ENCODE measurements at regions not wholly inside any gene's neighbourhood (a gene's known extent, or its start where the extent isn't known, plus 50 kb on each side); places are given as distances from the start of the nearest gene placed in this dataset.

GRCh38 chr13:40210865-40211585, 455.4 kb downstream of the FOXO1 start:
- Histone ChIP-seq H4K20me1 (ENCODE audit: insufficient read depth, low read length) (no peaks in the 10 kb centered on the region), H3K27ac (ENCODE audit: low read depth, low read length, poor library complexity, severe bottlenecking) (no peak overlapping the region), H3K9me2 (ENCODE audit: insufficient read depth, low read length) (no peaks in the 10 kb centered on the region), H2AFZ (ENCODE audit: low read length) (no peak overlapping the region), H3K79me2 (ENCODE audit: insufficient read depth, low read depth, low read length) (no peaks in the 10 kb centered on the region), H3K36me3 (ENCODE audit: insufficient read depth, low read length) (no peaks in the 10 kb centered on the region), H3K4me1 (ENCODE audit: insufficient read depth, low read length, poor library complexity, severe bottlenecking) (peaks cover 55% of the 10 kb centered on the region), H3K4me3 (ENCODE audit: low read depth, low read length, poor library complexity, severe bottlenecking) (no peak overlapping the region), H3K9me3 (ENCODE audit: low read length) (no peaks in the 10 kb centered on the region; the same call in 1 of the 2 replicates), H3K4me2 (ENCODE audit: low read length) (no peak overlapping the region)
- BruUV-seq (replicated peaks), result no TSS peak
- DNase-seq (ENCODE audit: low spot score), result no peak
- TF ChIP-seq, protein P1, sequence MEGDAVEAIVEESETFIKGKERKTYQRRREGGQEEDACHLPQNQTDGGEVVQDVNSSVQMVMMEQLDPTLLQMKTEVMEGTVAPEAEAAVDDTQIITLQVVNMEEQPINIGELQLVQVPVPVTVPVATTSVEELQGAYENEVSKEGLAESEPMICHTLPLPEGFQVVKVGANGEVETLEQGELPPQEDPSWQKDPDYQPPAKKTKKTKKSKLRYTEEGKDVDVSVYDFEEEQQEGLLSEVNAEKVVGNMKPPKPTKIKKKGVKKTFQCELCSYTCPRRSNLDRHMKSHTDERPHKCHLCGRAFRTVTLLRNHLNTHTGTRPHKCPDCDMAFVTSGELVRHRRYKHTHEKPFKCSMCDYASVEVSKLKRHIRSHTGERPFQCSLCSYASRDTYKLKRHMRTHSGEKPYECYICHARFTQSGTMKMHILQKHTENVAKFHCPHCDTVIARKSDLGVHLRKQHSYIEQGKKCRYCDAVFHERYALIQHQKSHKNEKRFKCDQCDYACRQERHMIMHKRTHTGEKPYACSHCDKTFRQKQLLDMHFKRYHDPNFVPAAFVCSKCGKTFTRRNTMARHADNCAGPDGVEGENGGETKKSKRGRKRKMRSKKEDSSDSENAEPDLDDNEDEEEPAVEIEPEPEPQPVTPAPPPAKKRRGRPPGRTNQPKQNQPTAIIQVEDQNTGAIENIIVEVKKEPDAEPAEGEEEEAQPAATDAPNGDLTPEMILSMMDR (conservative IDR thresholded peaks at IDR 0.05; ENCODE audit: low read length), result no peak
- TF ChIP-seq EZH2phosphoT487 (IDR thresholded peaks at IDR 0.05; ENCODE audit: borderline replicate concordance, low read depth, low read length), result no peak
- ChIA-PET POLR2A (interaction anchor here (0.7 to 1.1 kb wide), 3 partner anchors 10 to 472 kb away, joined by 3 to 4 read pairs (median 3); no protein-coding TSS in a partner anchor), CTCF (ENCODE audit: unreplicated experiment) (interaction anchor here (0.6 kb wide), 1 partner anchor 87 kb away, joined by 3 read pairs; no protein-coding TSS in a partner anchor)
- intact Hi-C loops (cut with micrococcal nuclease; ENCODE audit: unreplicated experiment), result no loop called here

GRCh38 chr13:40211586-40211968, 454.9 kb downstream of the FOXO1 start:
- Histone ChIP-seq H3K4me2 (ENCODE audit: low read length) (no peak overlapping the region), H3K9me3 (ENCODE audit: low read length) (no peaks in the 10 kb centered on the region), H3K9me2 (ENCODE audit: insufficient read depth, low read length) (no peaks in the 10 kb centered on the region), H3K4me3 (ENCODE audit: low read depth, low read length, poor library complexity, severe bottlenecking) (no peak overlapping the region), H4K20me1 (ENCODE audit: insufficient read depth, low read length) (no peaks in the 10 kb centered on the region), H3K4me1 (ENCODE audit: insufficient read depth, low read length, poor library complexity, severe bottlenecking) (peaks cover 50% of the 10 kb centered on the region), H2AFZ (ENCODE audit: low read length) (no peak overlapping the region), H3K27ac (ENCODE audit: low read depth, low read length, poor library complexity, severe bottlenecking) (no peak overlapping the region), H3K79me2 (ENCODE audit: insufficient read depth, low read depth, low read length) (no peaks in the 10 kb centered on the region), H3K36me3 (ENCODE audit: insufficient read depth, low read length) (no peaks in the 10 kb centered on the region)
- intact Hi-C loops (cut with micrococcal nuclease; ENCODE audit: unreplicated experiment), result no loop called here
- CTCF ChIA-PET (ENCODE audit: unreplicated experiment), result interaction anchor here (0.6 kb wide), 1 partner anchor 88 kb away, joined by 3 read pairs; no protein-coding TSS in a partner anchor
- POLR2A ChIA-PET, result interaction anchor here (0.7 to 1.1 kb wide), 3 partner anchors 10 to 471 kb away, joined by 3 to 4 read pairs (median 3); no protein-coding TSS in a partner anchor
- TF ChIP-seq, protein P1 (conservative IDR thresholded peaks at IDR 0.05; ENCODE audit: low read length), result peak; percentile 28; the same call in 1 of the 2 replicates
- TF ChIP-seq EZH2phosphoT487 (IDR thresholded peaks at IDR 0.05; ENCODE audit: borderline replicate concordance, low read depth, low read length), result no peak
- DNase-seq (ENCODE audit: low spot score), result peak; percentile 16
- BruUV-seq (replicated peaks), result no TSS peak

DNA sequence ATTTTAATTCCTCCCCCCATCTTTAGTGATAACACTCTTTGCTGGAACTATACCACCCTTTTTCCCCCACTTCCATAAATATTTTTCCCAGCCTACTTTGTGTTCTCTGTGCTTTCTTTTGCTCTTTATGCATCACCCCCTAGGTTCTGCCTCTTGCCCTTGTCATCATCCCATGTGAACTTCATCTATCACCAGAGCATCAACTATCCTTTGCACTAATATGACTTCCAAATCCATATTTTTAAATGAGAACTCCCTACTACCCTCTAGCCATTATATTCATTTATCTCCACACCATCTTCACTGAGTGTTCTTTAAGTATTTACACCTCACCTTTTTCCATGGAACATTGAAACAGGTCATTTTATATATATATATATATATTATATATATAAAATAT, 452.7 kb downstream of the FOXO1 start:
- BruUV-seq (replicated peaks), result no TSS peak
- intact Hi-C loops (cut with micrococcal nuclease; ENCODE audit: unreplicated experiment), result no loop called here

More for the DNA sequence above, 452.7 kb downstream of the FOXO1 start:
- no peak for TF ChIP-seq EZH2phosphoT487 (IDR thresholded peaks at IDR 0.05; ENCODE audit: borderline replicate concordance, low read depth, low read length)
- TF ChIP-seq, protein P1 (conservative IDR thresholded peaks at IDR 0.05; ENCODE audit: low read length), result no peak
- no peak for DNase-seq (ENCODE audit: low spot score)
- no peaks in the 10 kb centered on the region for H3K9me2 ChIP-seq (ENCODE audit: insufficient read depth, low read length)
- CTCF ChIA-PET (ENCODE audit: unreplicated experiment), result interaction anchor here (0.6 kb wide), 1 partner anchor 454 kb away, joined by 9 read pairs; no protein-coding TSS in a partner anchor
- no peaks in the 10 kb centered on the region for H3K36me3 ChIP-seq (ENCODE audit: insufficient read depth, low read length)
- no peaks in the 10 kb centered on the region for H4K20me1 ChIP-seq (ENCODE audit: insufficient read depth, low read length)
- peaks cover 27% of the 10 kb centered on the region for H3K4me1 ChIP-seq (ENCODE audit: insufficient read depth, low read length, poor library complexity, severe bottlenecking)
- H3K4me2 ChIP-seq (ENCODE audit: low read length), result no peak overlapping the region
- no peak overlapping the region for H3K4me3 ChIP-seq (ENCODE audit: low read depth, low read length, poor library complexity, severe bottlenecking)
- POLR2A ChIA-PET, result no interaction called here
- no peak overlapping the region for H2AFZ ChIP-seq (ENCODE audit: low read length)
- no peaks in the 10 kb centered on the region for H3K79me2 ChIP-seq (ENCODE audit: insufficient read depth, low read depth, low read length)
- no peak overlapping the region for H3K27ac ChIP-seq (ENCODE audit: low read depth, low read length, poor library complexity, severe bottlenecking)
- no peaks in the 10 kb centered on the region for H3K9me3 ChIP-seq (ENCODE audit: low read length)
